Endothelial cell of umbilical vein (primary cell): ENCODE measurements at regions not wholly inside any gene's neighbourhood (a gene's known extent, or its start where the extent isn't known, plus 50 kb on each side); places are given as distances from the start of the nearest gene placed in this dataset.

Source experiments
- BruUV-seq: library from RNA; stranded (reverse); fragments of 400-500 nt; replicated peaks from 2 replicates; lab custom pipeline; 2021; lab: Mats Ljungman, UMichigan
- CTCF ChIA-PET: fragments of 300-600, 350-600 bp; sonication (Branson Sonifier 250); formaldehyde crosslinking; loops from one replicate; lab custom pipeline; 2021; ENCODE audit warnings: antibody characterized with exemption, inconsistent platforms; lab: Charles Lee
- POLR2A ChIA-PET: fragments of 300-600, 350-600 bp; sonication (Branson Sonifier 250); formaldehyde crosslinking; loops from one replicate; lab custom pipeline; 2021; ENCODE audit warnings: antibody characterized with exemption, inconsistent platforms; lab: Charles Lee
- DNase-seq: peaks from one replicate; pipeline ENCODE4 v3.0.0-alpha.2; 2011; ENCODE audit warnings: low read depth, low spot score
- FAIRE-seq: peaks from 2 replicates; lab custom pipeline; 2011; peaks lifted over from hg19 to GRCh38; lab: Jason Lieb, UNC
- H2AFZ ChIP-seq: 2 replicates; pipeline ENCODE4 v1.6.0; 2012; ENCODE audit warnings: low read depth, low read length, control low read depth, inconsistent platforms
- H3K27ac ChIP-seq: 2 replicates; pipeline ENCODE4 v1.5.1; 2011; ENCODE audit warnings: low read depth, mild to moderate bottlenecking, control low read depth, low read length, moderate library complexity; ENCODE audit not compliant: insufficient read depth
- H3K27me3 ChIP-seq, 2 experiments: 2 replicates each; pipeline versions ENCODE4 v1.6.0 to v1.6.1; 2011; ENCODE audit warnings: low read length in 2 of 2, mixed read lengths in 1 of 2; ENCODE audit not compliant: control insufficient read depth in 2 of 2, insufficient read depth in 2 of 2
- H3K36me3 ChIP-seq, 2 experiments: 2 replicates in 1 of 2; 3 replicates in 1 of 2; pipeline ENCODE4 v1.5.1; 2011; ENCODE audit warnings: low read length in 2 of 2, mild to moderate bottlenecking in 1 of 2, moderate library complexity in 1 of 2; ENCODE audit not compliant: control insufficient read depth in 2 of 2, insufficient read depth in 2 of 2; ENCODE audit errors: extremely low read depth in 1 of 2
- H3K4me1 ChIP-seq: 3 replicates; pipeline ENCODE4 v1.5.1; 2011; ENCODE audit warnings: mild to moderate bottlenecking, low read length; ENCODE audit not compliant: control insufficient read depth, insufficient read depth; ENCODE audit errors: extremely low read depth
- H3K4me2 ChIP-seq: 2 replicates; pipeline ENCODE4 v1.6.1; 2011; ENCODE audit warnings: low read length, control low read depth, mixed read lengths; ENCODE audit not compliant: insufficient read depth
- H3K4me3 ChIP-seq, 3 experiments: fragments of 200-600 bp in 1 of 3; sonication (generic), shearing (Covaris generic) in 1 of 3; replicated peaks in 1 of 3; 2 replicates each; pipeline ENCODE4 v1.5.1; 2011 to 2016; ENCODE audit warnings: control low read depth in 3 of 3, low read length in 3 of 3, mild to moderate bottlenecking in 2 of 3, inconsistent platforms in 1 of 3, low read depth in 1 of 3, moderate library complexity in 1 of 3; ENCODE audit not compliant: insufficient read depth in 1 of 3
- H3K79me2 ChIP-seq: 2 replicates; pipeline ENCODE4 v1.6.0; 2012; ENCODE audit warnings: low read length, inconsistent platforms; ENCODE audit not compliant: control insufficient read depth, insufficient read depth
- H3K9ac ChIP-seq: replicated peaks from 2 replicates; pipeline ENCODE3; 2011; ENCODE audit warnings: low read length, control low read depth; ENCODE audit not compliant: insufficient read depth; ENCODE audit errors: extremely low read depth
- H3K9me1 ChIP-seq: replicated peaks from 3 replicates; pipeline ENCODE4 v1.6.0; 2011; ENCODE audit warnings: mild to moderate bottlenecking, low read length; ENCODE audit not compliant: control insufficient read depth, insufficient read depth; ENCODE audit errors: extremely low read depth
- H3K9me3 ChIP-seq: replicated peaks from 2 replicates; pipeline ENCODE4 v1.5.1; 2012; ENCODE audit warnings: low read length, inconsistent platforms; ENCODE audit not compliant: control insufficient read depth, insufficient read depth
- H4K20me1 ChIP-seq: replicated peaks from 2 replicates; pipeline ENCODE3; 2011; ENCODE audit warnings: mild to moderate bottlenecking, low read length; ENCODE audit not compliant: control insufficient read depth, insufficient read depth; ENCODE audit errors: extremely low read depth
- EZH2 ChIP-seq: IDR thresholded peaks from 2 replicates; pipeline ENCODE4 v1.6.1; 2012; ENCODE audit warnings: borderline replicate concordance, low read depth, mild to moderate bottlenecking, moderate library complexity, low read length, inconsistent platforms; ENCODE audit not compliant: severe bottlenecking
- FOS ChIP-seq: IDR thresholded peaks from 2 replicates; pipeline ENCODE4 v1.6.1; 2011; ENCODE audit warnings: mild to moderate bottlenecking, low read length, moderate library complexity, borderline replicate concordance; ENCODE audit not compliant: insufficient read depth
- GATA2 ChIP-seq: IDR thresholded peaks from 2 replicates; pipeline ENCODE4 v1.7.0; 2011; ENCODE audit warnings: low read depth, mild to moderate bottlenecking, moderate library complexity, mixed read lengths, low read length; ENCODE audit not compliant: insufficient read length, insufficient read depth
- JUN ChIP-seq: IDR thresholded peaks from 2 replicates; pipeline ENCODE4 v1.6.1; 2011; ENCODE audit warnings: borderline replicate concordance, low read depth; ENCODE audit not compliant: insufficient read length, insufficient read depth
- MYC ChIP-seq: IDR thresholded peaks from one replicate; pipeline ENCODE4 v1.6.1; 2011; ENCODE audit warnings: mild to moderate bottlenecking, low read depth, low read length
- POLR2A ChIP-seq: IDR thresholded peaks from 2 replicates; pipeline ENCODE4 v1.6.1; 2012; ENCODE audit warnings: low read depth, mild to moderate bottlenecking, control low read depth, low read length
- POLR2AphosphoS5 ChIP-seq: IDR thresholded peaks from 2 replicates; pipeline ENCODE4 v1.6.1; 2012; ENCODE audit warnings: low read depth, mild to moderate bottlenecking, control low read depth, low read length, moderate library complexity; ENCODE audit not compliant: insufficient read depth
- dilution Hi-C: fragments of 300-500 bp; cut with MboI; formaldehyde crosslinking; loops from one replicate; pipeline ENCODE4 v1.15.0; 2019; ENCODE audit warnings: low sequenced_read_pairs; ENCODE audit not compliant: extremely low pct_ligation_motif_present
- intact Hi-C: fragments of 100-400 bp; cut with micrococcal nuclease; formaldehyde crosslinking; loops from one replicate; pipeline ENCODE4 v1.10.0; 2022
- TF ChIP-seq, protein P1 (sequence below), 2 donors: IDR thresholded peaks; 1 replicate in 1 of 2; 2 replicates in 1 of 2; pipeline ENCODE4 v1.5.1; 2011; ENCODE audit warnings: low read length in 2 of 2, mild to moderate bottlenecking in 2 of 2, moderate library complexity in 2 of 2, control low read depth in 1 of 2, inconsistent platforms in 1 of 2, low read depth in 1 of 2; ENCODE audit not compliant: insufficient read depth in 1 of 2; ENCODE audit errors: extremely low read depth in 1 of 2
- TF ChIP-seq, protein P2 (sequence below): IDR thresholded peaks from 2 replicates; pipeline ENCODE4 v1.6.1; 2011; ENCODE audit not compliant: insufficient read depth, insufficient read length

DNA sequence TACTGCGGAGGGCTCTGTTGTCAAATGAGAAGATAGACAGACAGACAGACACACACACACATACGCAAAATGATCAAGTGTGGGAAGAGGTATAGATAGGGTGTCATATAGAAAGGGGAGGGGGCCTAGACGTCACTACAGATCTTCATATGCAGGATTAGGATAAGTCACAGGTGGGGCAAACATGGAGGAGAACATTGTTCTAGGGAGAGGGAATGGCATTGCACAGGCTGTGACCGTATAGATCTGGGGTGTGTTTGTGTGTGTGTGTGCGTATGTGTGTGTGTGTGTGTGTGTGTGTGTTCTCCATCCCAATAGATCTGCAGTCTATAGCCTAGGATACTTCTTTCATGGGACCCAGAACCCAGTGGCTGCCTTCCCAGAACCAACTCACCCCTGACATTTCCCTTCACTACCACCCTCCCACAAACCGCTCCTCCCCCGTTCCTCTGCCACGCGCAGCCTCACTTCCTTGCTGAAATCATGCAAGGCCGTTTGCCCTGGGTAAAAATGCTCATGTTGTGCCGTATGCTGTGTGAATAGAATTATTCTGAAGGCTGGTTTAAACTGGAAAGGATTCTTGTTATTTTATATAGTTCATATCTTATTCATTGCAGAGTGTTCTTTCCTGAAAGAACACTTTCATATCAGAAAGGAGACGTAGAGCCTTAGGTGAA lies 50.5 kb upstream of the CCL1 start:
- no TSS peak for BruUV-seq
- Histone ChIP-seq H3K79me2 (no peaks in the 10 kb centered on the region), H3K9me1 (no peaks in the 10 kb centered on the region), H3K4me3 (no peak overlapping the region), H2AFZ (peak overlapping the region; percentile 68), H3K4me2 (no peak overlapping the region), H3K27ac (peak overlapping the region; percentile 73), H3K4me1 (peaks cover 14% of the 10 kb centered on the region), H3K36me3 (no peaks in the 10 kb centered on the region), H3K27me3 (peaks cover 0 to 6% of the 10 kb centered on the region in 2 experiments), H4K20me1 (no peaks in the 10 kb centered on the region), H3K9ac (no peak overlapping the region), H3K9me3 (no peaks in the 10 kb centered on the region)
- TF ChIP-seq JUN, result no peak
- TF ChIP-seq EZH2, result no peak
- TF ChIP-seq, protein P1, sequence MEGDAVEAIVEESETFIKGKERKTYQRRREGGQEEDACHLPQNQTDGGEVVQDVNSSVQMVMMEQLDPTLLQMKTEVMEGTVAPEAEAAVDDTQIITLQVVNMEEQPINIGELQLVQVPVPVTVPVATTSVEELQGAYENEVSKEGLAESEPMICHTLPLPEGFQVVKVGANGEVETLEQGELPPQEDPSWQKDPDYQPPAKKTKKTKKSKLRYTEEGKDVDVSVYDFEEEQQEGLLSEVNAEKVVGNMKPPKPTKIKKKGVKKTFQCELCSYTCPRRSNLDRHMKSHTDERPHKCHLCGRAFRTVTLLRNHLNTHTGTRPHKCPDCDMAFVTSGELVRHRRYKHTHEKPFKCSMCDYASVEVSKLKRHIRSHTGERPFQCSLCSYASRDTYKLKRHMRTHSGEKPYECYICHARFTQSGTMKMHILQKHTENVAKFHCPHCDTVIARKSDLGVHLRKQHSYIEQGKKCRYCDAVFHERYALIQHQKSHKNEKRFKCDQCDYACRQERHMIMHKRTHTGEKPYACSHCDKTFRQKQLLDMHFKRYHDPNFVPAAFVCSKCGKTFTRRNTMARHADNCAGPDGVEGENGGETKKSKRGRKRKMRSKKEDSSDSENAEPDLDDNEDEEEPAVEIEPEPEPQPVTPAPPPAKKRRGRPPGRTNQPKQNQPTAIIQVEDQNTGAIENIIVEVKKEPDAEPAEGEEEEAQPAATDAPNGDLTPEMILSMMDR (IDR thresholded peaks at IDR 0.05; ENCODE audit: extremely low read depth in 1 of 2, insufficient read depth in 1 of 2, low read depth in 1 of 2, low read length in 2 of 2), result no peak
- no peak for TF ChIP-seq POLR2AphosphoS5
- TF ChIP-seq, protein P2, sequence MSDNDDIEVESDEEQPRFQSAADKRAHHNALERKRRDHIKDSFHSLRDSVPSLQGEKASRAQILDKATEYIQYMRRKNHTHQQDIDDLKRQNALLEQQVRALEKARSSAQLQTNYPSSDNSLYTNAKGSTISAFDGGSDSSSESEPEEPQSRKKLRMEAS, result no peak
- TF ChIP-seq MYC, result no peak
- TF ChIP-seq GATA2, result no peak
- TF ChIP-seq POLR2A, result no peak
- no peak for TF ChIP-seq FOS
- dilution Hi-C loops, result no loop called here
- POLR2A ChIA-PET, result no interaction called here
- CTCF ChIA-PET, result interaction anchor here (1.6 to 3.8 kb wide), 2 partner anchors 15 to 52 kb away, joined by 7 to 12 read pairs; no protein-coding TSS in a partner anchor
- DNase-seq (no peak), FAIRE-seq (no peak)
- intact Hi-C loops, result loop anchor here (2.0 to 10.0 kb wide), 2 partner anchors 27 to 1131 kb away; no protein-coding TSS in a partner anchor
